CD4-positive, alpha-beta T cell treated with Interleukin-17A for 4 hours (primary cell): ENCODE measurements at regions not wholly inside any gene's neighbourhood (a gene's known extent, or its start where the extent isn't known, plus 50 kb on each side); places are given as distances from the start of the nearest gene placed in this dataset.
"Not testable (repeated sequence)": the region's sequence is repeated elsewhere in the genome, so short reads cannot be mapped to it uniquely, and the experiment has no call there.

ENCODE experiments used
- DNase-seq: peaks from one replicate; pipeline ENCODE4 v3.0.0-alpha.2; 2020; ENCODE audit warnings: mixed read lengths

GRCh38 chr9:28121366-28121765, 548.1 kb upstream of the C9orf72 start:
- DNase-seq, result no peak

- DNase-seq, result no peak
Observed at GRCh38 chr9:28124917-28125316, 551.6 kb upstream of the C9orf72 start.

GRCh38 chr9:28127101-28127500, 553.8 kb upstream of the C9orf72 start:
- no peak for DNase-seq

GRCh38 chr9:28134446-28134976, 561.2 kb upstream of the C9orf72 start:
- DNase-seq, result no peak

- no peak for DNase-seq
Observed at GRCh38 chr9:28135549-28135948, 562.3 kb upstream of the C9orf72 start.

GRCh38 chr9:28136113-28136512, 562.8 kb upstream of the C9orf72 start:
- DNase-seq, result no peak

- not testable (repeated sequence) for DNase-seq
Observed at GRCh38 chr9:28147430-28147829, 574.1 kb upstream of the C9orf72 start.

GRCh38 chr9:28147923-28148597, 574.8 kb upstream of the C9orf72 start:
- not testable (repeated sequence) for DNase-seq

- not testable (repeated sequence) for DNase-seq
Observed at GRCh38 chr9:28149361-28150050, 576.2 kb upstream of the C9orf72 start.

- no peak for DNase-seq
Observed at GRCh38 chr9:28155067-28155466, 581.8 kb upstream of the C9orf72 start.

GRCh38 chr9:28155671-28156070, 582.4 kb upstream of the C9orf72 start:
- no peak for DNase-seq

- DNase-seq, result no peak
Observed at GRCh38 chr9:28158451-28158850, 585.2 kb upstream of the C9orf72 start.

GRCh38 chr9:28163619-28164018, 590.3 kb upstream of the C9orf72 start:
- DNase-seq, result no peak

- DNase-seq, result no peak
Observed at GRCh38 chr9:28166179-28166578, 592.9 kb upstream of the C9orf72 start.

GRCh38 chr9:28177142-28177541, 603.9 kb upstream of the C9orf72 start:
- no peak for DNase-seq

- DNase-seq, result no peak
Observed at GRCh38 chr9:28177925-28178324, 604.6 kb upstream of the C9orf72 start.

- DNase-seq, result no peak
Observed at GRCh38 chr9:28179893-28180292, 606.6 kb upstream of the C9orf72 start.

- no peak for DNase-seq
Observed at GRCh38 chr9:28190981-28191380, 617.7 kb upstream of the C9orf72 start.

- DNase-seq, result no peak
Observed at GRCh38 chr9:28197653-28198052, 624.4 kb upstream of the C9orf72 start.

GRCh38 chr9:28203036-28203435, 629.8 kb upstream of the C9orf72 start:
- no peak for DNase-seq

- DNase-seq, result no peak
Observed at GRCh38 chr9:28206280-28206679, 633.0 kb upstream of the C9orf72 start.

- no peak for DNase-seq
Observed at GRCh38 chr9:28207657-28208056, 634.4 kb upstream of the C9orf72 start.

GRCh38 chr9:28209130-28209529, 635.8 kb upstream of the C9orf72 start:
- DNase-seq, result no peak

GRCh38 chr9:28212979-28213378, 639.7 kb upstream of the C9orf72 start:
- DNase-seq, result no peak
